ENCODE measurements at regions not wholly inside any gene's neighbourhood (a gene's known extent, or its start where the extent isn't known, plus 50 kb on each side); places are given as distances from the start of the nearest gene placed in this dataset.

DNA sequence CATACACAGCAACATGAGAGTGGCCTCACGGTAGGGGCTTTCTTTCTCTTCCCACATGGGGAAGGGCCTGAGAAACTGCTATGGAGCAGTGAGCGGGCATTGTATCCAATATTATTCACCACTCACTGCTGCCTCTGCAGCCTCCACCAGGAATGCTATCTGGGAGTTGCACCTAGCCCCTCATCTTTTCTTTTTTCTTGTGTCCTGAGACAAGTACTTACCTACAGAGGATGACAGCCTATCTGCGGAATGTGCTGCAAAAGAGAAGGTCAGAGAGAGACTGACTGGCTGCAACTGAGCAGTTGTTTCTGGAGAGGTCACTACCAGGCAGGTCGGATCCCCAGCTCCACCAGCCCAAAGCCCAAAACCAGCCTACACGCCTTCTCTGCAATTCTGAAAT lies 52.1 kb upstream of the HTATIP2 start:
- POLR2A ChIA-PET, result no interaction called here
- CTCF ChIA-PET, result no interaction called here

DNA sequence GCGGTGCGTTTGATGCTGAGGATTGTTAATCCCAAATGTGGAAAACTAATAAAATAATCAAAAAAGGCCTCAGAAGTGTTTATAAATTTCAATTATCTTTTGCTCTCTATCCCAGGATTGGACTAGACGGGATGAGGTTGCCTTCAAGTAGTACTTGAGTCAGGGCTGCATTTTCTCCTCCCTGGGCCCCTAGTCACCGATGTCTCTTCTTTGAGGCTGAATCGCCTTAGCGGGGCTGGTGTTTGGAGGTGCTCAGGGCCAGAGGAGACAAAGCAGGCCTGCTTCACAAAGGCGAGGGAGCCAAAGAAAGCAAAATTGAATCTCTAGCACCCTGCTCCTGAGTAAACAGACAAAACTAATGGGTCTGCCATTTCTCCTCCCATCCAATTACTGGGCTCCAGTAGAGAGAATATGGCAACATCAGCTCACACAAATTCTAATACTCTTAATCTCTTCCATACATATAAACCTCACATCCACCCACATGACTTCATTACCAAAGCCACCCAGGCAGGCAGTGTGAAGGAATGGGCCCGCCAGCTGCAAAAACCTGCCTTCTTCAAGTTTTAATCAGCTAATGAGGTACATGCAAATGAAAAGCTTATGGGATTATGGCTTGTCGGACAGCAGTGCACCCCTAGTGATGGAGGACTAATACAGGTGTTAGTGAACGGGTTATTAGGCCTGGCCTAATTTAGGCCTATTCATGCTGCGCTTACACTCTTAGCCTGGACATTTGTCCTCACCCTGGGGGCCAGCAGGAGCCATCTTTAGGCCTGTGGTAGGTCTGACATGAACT lies 52.7 kb upstream of the HTATIP2 start:
- CTCF ChIA-PET, result no interaction called here
- POLR2A ChIA-PET, result no interaction called here

DNA sequence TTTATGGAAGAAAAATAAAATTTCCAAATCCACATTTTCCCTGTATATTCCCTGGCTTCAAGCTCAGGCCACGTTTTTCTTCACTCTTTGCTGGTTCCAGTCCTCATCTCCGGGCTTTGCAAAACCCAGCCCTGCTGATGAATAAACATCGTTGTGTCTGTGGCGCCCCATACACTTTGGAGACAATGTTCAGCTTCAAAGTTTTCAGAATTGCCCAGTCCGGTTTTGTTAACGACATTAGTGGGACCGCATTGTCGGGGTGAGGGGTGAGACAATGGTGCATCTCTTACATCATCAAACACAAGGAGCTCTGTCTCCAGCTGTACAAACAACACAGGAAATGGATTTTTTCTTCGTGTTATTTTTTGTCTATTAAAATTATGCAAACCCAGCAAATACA lies 53.4 kb upstream of the HTATIP2 start:
- CTCF ChIA-PET, result no interaction called here
- POLR2A ChIA-PET, result no interaction called here

DNA sequence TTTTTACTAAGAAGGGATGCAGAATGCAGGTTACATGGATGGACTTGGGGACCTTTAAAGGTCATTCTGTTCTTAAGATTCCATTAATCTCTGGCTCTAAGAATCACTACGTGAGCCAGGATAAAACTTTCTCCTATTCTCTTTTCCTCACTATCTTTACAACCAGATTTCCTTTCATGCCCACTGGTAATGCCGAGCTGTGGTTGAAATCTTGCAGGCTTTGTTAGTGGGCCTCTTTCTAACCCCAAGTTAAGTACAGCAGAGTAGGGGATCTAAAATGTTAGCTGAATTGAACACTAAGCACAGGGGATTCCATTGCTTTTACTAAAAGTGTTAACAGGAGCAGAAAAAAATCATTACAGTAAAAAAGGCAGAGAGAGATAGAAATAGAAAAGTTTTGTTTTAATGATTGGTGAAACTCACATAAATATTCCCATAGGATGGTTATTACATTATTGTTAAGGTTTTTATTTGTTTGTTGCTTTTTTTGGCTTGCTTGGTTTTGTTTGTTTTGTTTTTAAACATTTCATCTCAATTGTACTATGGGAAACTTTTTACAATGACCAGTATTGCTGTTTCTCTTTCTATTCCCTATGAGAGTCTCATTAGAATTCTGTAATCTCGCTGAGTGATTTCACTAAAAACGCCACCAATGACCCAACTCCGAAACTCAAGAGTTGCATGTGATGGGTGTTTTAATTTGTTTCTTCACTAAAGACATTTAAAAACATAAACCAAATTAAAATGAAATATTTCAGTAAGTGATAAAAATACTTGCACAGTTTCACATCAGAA lies 54.1 kb upstream of the HTATIP2 start:
- ChIA-PET POLR2A (no interaction called here), CTCF (no interaction called here)

DNA sequence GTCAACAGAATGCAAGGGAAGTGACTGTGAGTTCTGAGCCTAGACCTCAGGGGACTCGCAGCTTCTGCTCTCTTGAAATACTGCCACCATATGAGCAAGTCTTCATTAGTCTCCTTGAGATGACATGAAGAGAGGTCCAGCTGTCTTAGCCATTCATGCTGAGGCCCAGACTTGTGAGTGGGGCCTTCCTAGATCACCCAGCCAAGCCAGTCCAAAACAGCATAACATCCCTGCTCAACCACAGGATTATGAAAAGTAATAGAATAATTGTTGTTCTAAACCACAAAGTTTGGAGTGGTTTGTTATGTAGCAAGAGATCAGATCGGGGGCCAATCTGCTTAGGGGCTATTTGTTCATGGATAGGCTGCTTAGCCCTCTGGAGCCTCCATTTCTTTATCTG lies 54.9 kb upstream of the HTATIP2 start:
- POLR2A ChIA-PET, result no interaction called here
- CTCF ChIA-PET, result interaction anchor here (0.6 kb wide), 1 partner anchor 217 kb away, joined by 4 read pairs; no protein-coding TSS in a partner anchor

DNA sequence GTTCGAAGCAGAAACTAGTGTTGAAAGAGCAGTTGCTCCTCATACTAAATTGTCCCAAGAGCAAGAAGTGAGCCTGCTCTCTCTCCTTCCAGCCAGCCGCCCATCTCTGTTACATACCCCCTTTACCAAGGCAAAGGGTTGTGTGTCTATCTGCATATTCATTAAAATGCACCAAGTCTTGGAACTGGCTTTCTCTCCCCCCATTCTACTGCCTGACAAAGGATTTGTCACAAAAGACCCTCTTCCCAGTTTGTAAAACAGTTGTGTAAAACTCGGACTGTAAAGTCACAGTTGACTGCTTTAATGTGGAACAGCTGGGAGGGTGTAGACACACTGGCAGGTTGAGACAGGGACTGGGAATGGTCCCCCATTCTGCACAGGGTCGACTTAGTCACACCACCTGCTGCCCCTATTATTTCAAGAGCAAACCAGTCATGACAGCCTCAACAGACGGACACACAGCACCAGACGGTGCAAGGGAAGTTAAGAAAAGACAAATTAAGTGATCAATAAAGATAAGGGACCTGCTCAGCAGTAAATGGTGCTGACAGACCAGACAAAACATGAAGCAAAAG lies 60.0 kb upstream of the HTATIP2 start:
- ChIA-PET CTCF (no interaction called here), POLR2A (no interaction called here)

DNA sequence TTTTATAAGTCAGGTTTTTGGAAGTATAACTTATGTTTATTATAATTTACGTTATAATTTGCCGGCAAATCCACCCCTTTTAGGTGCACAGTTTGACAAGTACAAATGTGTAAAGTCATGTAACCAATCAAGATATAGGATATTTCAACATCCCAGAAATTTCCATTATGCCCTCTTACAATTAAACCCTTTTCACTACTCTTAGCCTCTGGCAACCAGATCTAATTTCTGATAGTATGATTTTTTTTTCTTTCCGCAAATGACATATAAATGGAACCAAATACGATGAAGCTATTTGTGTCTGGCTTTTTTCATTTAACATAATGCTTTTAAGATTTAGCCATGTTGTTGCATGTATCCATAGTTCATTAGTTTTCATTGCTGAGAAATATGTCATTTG lies 69.5 kb upstream of the HTATIP2 start:
- CTCF ChIA-PET, result no interaction called here

DNA sequence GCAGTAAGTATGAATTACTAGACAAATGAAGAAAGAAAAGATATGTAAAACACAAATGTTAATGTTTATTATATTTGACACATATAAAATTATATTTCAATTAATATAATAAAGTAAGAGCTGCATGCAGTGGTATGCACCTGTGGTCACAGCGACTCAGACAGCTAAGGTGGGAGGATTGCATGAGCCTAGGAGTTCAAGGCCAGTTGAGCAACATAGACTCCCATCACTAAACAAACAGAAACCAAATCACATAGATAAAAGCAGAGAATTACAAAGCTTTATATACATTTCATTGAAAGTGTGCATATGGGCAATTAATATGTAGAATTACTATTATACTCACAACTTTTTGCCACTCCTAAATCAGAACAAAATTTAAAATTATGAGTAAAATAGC lies 70.0 kb upstream of the HTATIP2 start:
- CTCF ChIA-PET, result no interaction called here
- POLR2A ChIA-PET, result no interaction called here

More for the DNA sequence above, 69.5 kb upstream of the HTATIP2 start:
- POLR2A ChIA-PET, result no interaction called here

DNA sequence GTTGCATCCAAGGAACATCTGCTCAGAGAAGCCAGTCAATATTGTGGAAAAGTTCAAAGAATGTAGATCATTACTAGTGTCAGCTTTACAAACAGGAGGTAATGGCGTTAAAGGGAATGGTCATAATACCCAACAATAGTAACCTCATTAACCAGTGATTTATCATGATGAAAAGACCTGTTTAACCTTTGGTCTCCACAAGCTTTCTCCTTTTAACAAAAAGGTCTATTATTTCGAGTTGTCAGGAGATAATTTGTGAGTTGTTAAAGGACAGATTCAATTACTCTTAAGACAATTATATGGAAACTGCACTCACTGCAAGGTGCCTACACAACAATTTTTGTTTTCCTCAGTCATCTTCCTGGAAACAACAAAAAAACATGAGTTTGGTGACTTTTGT lies 73.8 kb upstream of the HTATIP2 start:
- POLR2A ChIA-PET, result no interaction called here
- CTCF ChIA-PET, result no interaction called here

DNA sequence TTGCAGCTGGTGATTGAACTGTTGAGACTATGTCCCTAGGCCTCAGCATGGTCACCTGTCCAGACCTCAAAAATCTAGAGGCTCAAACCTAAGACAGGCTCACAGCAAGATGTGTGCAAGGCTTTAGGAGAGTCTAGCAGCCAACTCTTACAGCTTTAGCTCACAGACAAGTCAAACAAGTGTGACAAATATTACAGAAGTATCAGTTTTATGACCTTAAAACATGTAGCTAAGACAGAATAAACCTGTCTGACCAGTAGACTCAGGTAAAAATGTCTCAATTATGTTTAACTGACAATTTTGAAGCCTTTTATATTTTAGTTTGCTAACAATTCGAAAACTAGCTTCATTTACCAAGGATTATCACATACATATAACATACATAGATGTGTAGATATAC lies 80.0 kb upstream of the HTATIP2 start:
- ChIA-PET POLR2A (no interaction called here), CTCF (no interaction called here)

DNA sequence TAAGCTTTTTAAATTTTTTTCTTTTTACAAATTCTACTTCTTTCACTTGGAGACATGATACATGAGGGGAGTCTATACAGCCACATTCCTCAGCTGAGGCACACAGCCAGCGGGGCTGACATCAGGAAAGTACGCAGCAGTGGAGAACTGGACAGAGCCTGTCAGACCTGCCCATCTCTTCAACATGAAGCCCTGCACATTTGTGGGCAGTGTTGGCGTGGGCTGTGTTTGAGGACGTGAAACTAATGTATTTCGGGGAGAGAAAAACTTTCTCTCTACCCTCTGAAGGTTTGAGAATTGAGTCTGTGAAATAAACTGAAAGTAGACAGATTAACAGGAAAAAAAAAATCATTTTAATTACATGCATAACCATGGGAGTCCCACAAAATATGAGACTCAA lies 84.8 kb upstream of the HTATIP2 start:
- ChIA-PET CTCF (no interaction called here), POLR2A (no interaction called here)

DNA sequence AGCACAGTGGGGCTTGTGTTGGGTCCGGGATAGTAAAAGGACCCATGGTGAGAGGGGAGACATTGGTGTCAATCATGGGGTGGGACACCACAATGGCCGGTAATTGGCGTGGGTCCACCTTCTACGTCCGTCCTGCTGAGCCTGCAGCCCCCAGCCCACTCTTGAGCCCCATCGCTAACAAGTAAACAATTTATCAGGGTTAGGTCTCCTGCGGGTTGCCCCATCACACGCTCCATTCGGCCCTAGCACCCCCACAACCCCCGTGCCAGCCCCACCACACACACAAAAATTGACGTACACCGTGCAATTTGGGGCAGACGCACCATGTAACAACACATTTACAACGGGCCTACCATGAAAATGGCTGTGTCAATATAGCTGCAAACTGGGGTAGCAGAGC lies 86.5 kb upstream of the HTATIP2 start:
- ChIA-PET POLR2A (no interaction called here), CTCF (no interaction called here)

DNA sequence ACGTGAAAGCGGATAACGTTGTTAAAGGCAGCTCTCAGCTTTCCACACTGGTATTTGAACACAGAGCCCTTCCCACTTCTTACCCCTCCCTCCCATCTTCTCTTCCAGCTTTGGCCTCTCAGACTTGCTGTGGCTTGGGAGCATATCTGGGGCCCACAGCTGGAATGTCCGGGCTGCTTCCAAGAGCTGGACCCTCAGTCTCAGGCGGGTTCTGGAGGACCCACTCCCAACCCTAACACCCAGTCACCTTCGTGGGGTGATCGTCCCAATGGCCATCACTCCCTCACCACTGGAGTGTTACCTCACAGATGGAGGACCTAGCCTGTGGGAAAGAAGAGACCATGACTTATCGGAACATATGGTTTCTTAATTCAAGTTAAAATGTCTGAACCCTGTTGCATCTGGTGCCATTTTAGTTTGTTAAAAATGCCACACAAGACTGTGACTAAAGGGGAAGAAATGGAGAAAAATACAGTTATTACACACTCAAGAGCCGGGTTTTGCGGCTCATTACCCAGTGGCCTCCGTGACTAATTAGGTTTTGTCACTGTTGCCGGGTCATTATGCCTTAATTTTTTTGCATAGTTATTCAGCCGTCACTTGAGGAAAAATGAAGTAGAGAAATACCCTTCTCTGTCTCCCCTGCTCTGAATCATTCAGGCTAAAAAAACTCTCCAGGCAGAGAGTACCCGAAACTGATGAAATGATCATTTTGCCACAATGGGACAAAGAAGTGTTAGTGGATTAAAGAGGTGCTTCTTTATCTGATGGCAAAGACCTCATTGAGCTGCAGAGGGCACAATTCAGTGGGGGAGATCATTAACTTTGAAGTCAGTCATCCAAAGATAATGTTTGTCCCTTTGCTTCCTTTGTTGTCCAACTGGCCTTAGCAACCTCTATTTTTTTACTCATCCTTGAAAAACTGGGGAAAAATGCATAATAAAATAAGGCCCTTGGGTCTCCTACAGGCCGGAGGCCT lies 87.2 kb upstream of the HTATIP2 start:
- CTCF ChIA-PET, result no interaction called here
- POLR2A ChIA-PET, result no interaction called here

DNA sequence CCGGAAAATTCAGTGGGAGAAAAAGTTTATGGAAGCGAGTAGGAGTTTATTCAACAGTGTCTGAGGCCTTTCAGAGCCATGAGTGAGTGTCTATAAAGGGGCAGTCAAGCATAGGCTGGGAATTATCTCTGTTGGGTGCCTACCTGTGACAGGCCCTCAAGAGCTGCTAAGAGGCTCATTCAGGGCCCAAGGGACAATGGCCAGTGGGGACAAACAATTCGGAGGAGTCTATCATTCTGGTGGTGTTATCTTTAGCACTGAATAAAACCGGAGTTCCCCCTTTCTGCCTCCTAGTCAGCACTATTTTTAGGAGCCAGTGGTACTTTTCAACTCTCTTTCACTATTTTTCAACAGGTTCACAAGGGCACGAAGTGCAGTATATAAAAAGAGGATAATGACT lies 89.5 kb upstream of the HTATIP2 start:
- CTCF ChIA-PET, result no interaction called here

DNA sequence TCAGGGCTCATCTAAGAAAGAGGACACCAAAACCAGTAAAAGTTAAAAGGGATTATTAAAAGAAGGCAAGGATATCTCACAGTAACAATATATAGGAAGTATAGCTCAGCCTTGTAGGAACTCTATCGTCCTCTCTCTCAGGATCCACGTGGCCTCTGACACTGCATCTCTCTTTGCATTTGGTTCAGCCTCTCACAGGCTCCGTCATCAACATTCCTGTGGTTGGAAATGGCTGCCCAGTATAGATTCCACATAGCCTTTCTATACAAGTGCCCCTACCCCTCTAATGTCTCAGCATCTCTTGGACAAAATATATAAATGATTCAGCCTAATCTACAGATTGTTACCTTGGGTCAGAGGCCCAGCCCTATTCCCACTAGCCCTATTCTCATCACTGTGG lies 101.3 kb upstream of the DBX1 start:
- ChIA-PET CTCF (no interaction called here), POLR2A (no interaction called here)

More for the DNA sequence above, 89.5 kb upstream of the HTATIP2 start:
- POLR2A ChIA-PET, result no interaction called here

DNA sequence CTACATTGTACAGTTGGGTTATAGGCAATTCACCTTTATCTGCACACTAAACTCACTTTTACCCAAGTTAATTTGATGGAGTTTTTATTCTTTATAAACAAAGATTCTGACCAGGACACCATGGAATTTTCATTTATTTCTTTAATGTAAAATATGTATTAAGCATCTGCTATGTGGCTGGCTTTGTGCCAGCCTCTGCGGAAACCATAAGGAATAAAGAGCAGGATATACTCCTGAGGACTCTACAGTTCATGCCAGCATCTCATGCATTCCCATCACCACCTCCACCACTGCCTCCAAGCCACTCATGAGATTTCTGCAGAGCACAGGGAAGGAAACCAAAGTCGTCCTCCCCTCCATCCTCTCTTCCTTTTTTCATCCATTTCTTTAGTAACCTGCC lies 100.0 kb upstream of the DBX1 start:
- ChIA-PET POLR2A (no interaction called here), CTCF (no interaction called here)

DNA sequence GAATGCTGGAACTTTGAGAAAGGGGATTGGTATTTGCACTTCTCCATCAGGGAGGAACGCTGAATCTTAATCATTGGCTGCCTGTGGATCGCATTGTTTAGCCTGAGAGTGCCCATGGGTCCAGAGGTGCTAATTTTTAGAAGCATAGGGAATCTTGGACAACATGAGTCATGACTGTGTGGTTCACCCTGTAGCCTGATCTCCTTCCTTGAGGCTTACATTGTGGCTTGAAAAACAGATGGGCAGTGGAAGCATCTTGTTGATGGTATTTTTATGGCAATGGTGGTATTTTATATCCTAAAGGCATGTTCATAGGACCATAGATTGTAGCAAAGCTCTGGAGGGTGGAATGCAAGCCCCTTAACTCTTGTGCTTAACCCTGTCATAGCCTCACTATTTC lies 99.2 kb upstream of the DBX1 start:
- ChIA-PET CTCF (no interaction called here), POLR2A (no interaction called here)

DNA sequence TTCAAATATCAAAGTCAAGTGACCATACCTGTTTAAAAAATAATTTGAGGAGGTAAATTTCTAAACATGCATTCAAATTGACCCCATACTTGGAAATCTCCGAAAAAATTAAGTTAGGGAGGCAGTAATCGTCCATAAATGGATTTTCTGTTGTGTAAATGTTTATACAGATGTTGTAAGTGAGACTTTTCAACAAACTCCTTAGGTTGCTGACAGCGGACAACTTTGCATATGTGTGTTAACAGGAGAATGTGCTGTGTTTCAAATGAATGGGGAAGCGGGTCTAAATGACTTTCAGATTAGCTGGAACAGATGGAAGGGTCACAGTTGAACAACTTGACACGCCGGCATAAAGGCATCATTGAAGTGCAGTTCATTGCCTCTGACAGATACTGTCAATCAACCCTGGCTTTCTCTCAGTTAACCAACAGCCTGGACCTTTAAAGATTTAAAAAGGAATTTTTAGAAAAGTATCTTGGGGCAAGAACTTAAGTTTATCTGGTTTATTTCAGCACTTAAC lies 98.2 kb upstream of the DBX1 start:
- ChIA-PET POLR2A (no interaction called here), CTCF (no interaction called here)

DNA sequence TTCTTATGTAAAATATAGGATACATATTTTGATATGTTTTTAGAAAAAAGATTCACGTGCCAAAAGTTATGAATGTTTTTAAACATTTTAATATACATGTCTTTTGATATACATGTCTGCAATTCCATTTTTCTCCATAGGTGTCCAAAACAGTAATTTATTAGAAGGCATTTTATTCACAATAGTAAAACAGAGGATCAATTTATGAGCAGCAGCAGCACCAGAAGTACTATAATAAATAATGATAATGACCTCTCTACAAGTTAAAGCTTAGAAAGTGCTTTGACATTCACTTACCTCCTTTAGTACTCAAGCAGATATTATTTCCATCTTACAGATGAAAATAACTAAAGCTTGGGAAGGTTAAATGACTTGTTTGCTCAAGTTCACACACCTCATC lies 96.7 kb upstream of the DBX1 start:
- POLR2A ChIA-PET, result no interaction called here

DNA sequence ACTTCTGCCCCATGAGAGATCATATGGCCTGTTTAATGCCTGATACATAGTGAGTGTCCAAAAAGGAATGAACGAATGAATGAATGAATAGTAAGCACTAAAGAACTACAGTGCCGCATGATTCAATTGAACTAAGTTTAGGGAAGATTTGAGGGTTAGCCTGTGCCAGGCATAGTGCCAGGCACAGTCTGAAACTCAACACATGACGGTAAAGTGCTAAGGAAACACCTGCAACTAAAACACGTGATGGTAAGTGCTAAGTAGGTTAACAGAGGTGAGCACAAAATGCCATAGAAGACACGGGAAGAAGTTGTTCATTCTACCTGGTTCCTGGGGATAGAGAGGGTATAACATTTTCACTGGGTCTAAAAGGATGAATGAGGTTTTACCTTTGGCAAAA lies 93.5 kb upstream of the DBX1 start:
- POLR2A ChIA-PET, result no interaction called here
- CTCF ChIA-PET, result no interaction called here

More for the DNA sequence above, 96.7 kb upstream of the DBX1 start:
- CTCF ChIA-PET, result no interaction called here
